ENCODE measurements at regions not wholly inside any gene's neighbourhood (a gene's known extent, or its start where the extent isn't known, plus 50 kb on each side); places are given as distances from the start of the nearest gene placed in this dataset.

GRCh38 chr9:21565155-21565554, 83.0 kb upstream of the IFNE start:
- no peak for DNase-seq

- DNase-seq: no peak
Observed at GRCh38 chr9:21567926-21568325, 85.8 kb upstream of the IFNE start.

- no peak for DNase-seq
Observed at GRCh38 chr9:21568484-21568883, 86.4 kb upstream of the IFNE start.

- DNase-seq: no peak
Observed at GRCh38 chr9:21569721-21570120, 87.6 kb upstream of the IFNE start.

GRCh38 chr9:21570643-21571275, 88.6 kb upstream of the IFNE start:
- DNase-seq: no peak

GRCh38 chr9:21574261-21574660, 92.1 kb upstream of the IFNE start:
- no peak for DNase-seq

- peak; percentile 80 for DNase-seq
Observed at GRCh38 chr9:21576331-21577189, 94.4 kb upstream of the IFNE start.

GRCh38 chr9:21579247-21579671, 97.1 kb upstream of the IFNE start:
- DNase-seq: no peak

GRCh38 chr9:21579743-21580142, 97.6 kb upstream of the IFNE start:
- no peak for DNase-seq

- DNase-seq: no peak
Observed at GRCh38 chr9:21580636-21581378, 98.7 kb upstream of the IFNE start.

- no peak for DNase-seq
Observed at GRCh38 chr9:21583628-21584377, 101.7 kb upstream of the IFNE start.

- no peak for DNase-seq
Observed at GRCh38 chr9:21584890-21585289, 102.8 kb upstream of the IFNE start.

- DNase-seq: no peak
Observed at GRCh38 chr9:21585756-21586752, 103.9 kb upstream of the IFNE start.

- DNase-seq: no peak
Observed at GRCh38 chr9:21589344-21590056, 107.4 kb upstream of the IFNE start.

GRCh38 chr9:21590058-21590996, 108.2 kb upstream of the IFNE start:
- DNase-seq: no peak

GRCh38 chr9:21591221-21592062, 109.3 kb upstream of the IFNE start:
- peak; percentile 96 for DNase-seq

- no peak for DNase-seq
Observed at GRCh38 chr9:21592063-21592338, 109.9 kb upstream of the IFNE start.

- no peak for DNase-seq
Observed at GRCh38 chr9:21597284-21597683, 115.2 kb upstream of the IFNE start.

GRCh38 chr9:21598749-21599148, 116.6 kb upstream of the IFNE start:
- DNase-seq: no peak
